ENCODE measurements at regions not wholly inside any gene's neighbourhood (a gene's known extent, or its start where the extent isn't known, plus 50 kb on each side); places are given as distances from the start of the nearest gene placed in this dataset.

- TF ChIP-seq, protein P1, sequence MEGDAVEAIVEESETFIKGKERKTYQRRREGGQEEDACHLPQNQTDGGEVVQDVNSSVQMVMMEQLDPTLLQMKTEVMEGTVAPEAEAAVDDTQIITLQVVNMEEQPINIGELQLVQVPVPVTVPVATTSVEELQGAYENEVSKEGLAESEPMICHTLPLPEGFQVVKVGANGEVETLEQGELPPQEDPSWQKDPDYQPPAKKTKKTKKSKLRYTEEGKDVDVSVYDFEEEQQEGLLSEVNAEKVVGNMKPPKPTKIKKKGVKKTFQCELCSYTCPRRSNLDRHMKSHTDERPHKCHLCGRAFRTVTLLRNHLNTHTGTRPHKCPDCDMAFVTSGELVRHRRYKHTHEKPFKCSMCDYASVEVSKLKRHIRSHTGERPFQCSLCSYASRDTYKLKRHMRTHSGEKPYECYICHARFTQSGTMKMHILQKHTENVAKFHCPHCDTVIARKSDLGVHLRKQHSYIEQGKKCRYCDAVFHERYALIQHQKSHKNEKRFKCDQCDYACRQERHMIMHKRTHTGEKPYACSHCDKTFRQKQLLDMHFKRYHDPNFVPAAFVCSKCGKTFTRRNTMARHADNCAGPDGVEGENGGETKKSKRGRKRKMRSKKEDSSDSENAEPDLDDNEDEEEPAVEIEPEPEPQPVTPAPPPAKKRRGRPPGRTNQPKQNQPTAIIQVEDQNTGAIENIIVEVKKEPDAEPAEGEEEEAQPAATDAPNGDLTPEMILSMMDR (IDR thresholded peaks at IDR 0.05; ENCODE audit: extremely low read depth, low read depth, low read length), result no peak
Observed at GRCh38 chr4:180169394-180169793, 2073.8 kb upstream of the TENM3 start.

DNA sequence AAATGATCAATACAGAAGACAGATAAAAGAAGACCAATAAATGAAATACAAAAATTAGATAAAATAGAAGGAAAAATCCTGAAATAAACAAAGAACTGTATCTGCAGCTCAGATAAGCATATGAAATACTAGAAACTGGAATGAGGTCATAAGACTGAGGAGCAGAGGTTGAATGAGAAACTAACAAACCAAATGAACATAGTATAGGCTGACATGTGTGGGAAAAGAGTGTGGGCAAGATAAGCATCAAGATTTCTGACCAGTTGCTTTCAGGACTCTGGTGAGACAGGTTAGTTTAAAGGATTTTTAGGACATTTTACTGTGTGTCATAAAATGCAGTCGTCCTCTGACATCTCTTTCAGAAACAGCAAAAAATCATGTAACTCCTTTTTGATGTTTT is 2073.2 kb upstream of the TENM3 start:
- TF ChIP-seq, protein P1 (IDR thresholded peaks at IDR 0.05; ENCODE audit: extremely low read depth, low read depth, low read length), result no peak
- no peaks in the 10 kb centered on the region for H3K36me3 ChIP-seq (ENCODE audit: insufficient read depth, low read length)
- no peaks in the 10 kb centered on the region for H4K20me1 ChIP-seq (ENCODE audit: insufficient read depth, low read length)
- no peaks in the 10 kb centered on the region for H3K9me3 ChIP-seq (ENCODE audit: low read depth, low read length)
- H3K27ac ChIP-seq (ENCODE audit: low read depth, low read length), result no peak overlapping the region
- no peaks in the 10 kb centered on the region for H3K27me3 ChIP-seq (ENCODE audit: insufficient read depth, low read length)
- no peak overlapping the region for H3K4me2 ChIP-seq (ENCODE audit: insufficient read depth, low read length)
- DNase-seq (ENCODE audit: insufficient read length, low spot score, missing footprints), result no peak
- no peaks in the 10 kb centered on the region for H3K79me2 ChIP-seq (ENCODE audit: insufficient read depth, low read length)
- H3K4me1 ChIP-seq (ENCODE audit: insufficient read depth, low read length), result no peaks in the 10 kb centered on the region
- no peak overlapping the region for H3K4me3 ChIP-seq (ENCODE audit: insufficient read depth, low read length)
- H2AFZ ChIP-seq (ENCODE audit: low read length), result no peak overlapping the region

More at GRCh38 chr4:180169394-180169793, 2073.8 kb upstream of the TENM3 start:
- Histone ChIP-seq H3K27ac (ENCODE audit: low read depth, low read length) (no peak overlapping the region), H3K27me3 (ENCODE audit: insufficient read depth, low read length) (no peaks in the 10 kb centered on the region), H3K9me3 (ENCODE audit: low read depth, low read length) (no peaks in the 10 kb centered on the region), H3K4me1 (ENCODE audit: insufficient read depth, low read length) (no peaks in the 10 kb centered on the region), H4K20me1 (ENCODE audit: insufficient read depth, low read length) (no peaks in the 10 kb centered on the region), H3K4me2 (ENCODE audit: insufficient read depth, low read length) (no peak overlapping the region), H3K36me3 (ENCODE audit: insufficient read depth, low read length) (no peaks in the 10 kb centered on the region), H3K4me3 (ENCODE audit: insufficient read depth, low read length) (no peak overlapping the region), H3K79me2 (ENCODE audit: insufficient read depth, low read length) (no peaks in the 10 kb centered on the region), H2AFZ (ENCODE audit: low read length) (no peak overlapping the region)
- DNase-seq (ENCODE audit: insufficient read length, low spot score, missing footprints), result no peak

GRCh38 chr4:180179146-180179545 is 2064.1 kb upstream of the TENM3 start:
- no peaks in the 10 kb centered on the region for H4K20me1 ChIP-seq (ENCODE audit: insufficient read depth, low read length)
- DNase-seq (ENCODE audit: insufficient read length, low spot score, missing footprints), result no peak
- H3K27me3 ChIP-seq (ENCODE audit: insufficient read depth, low read length), result no peaks in the 10 kb centered on the region
- H3K4me3 ChIP-seq (ENCODE audit: insufficient read depth, low read length), result no peak overlapping the region
- H2AFZ ChIP-seq (ENCODE audit: low read length), result no peak overlapping the region
- H3K4me1 ChIP-seq (ENCODE audit: insufficient read depth, low read length), result no peaks in the 10 kb centered on the region
- TF ChIP-seq, protein P1 (IDR thresholded peaks at IDR 0.05; ENCODE audit: extremely low read depth, low read depth, low read length), result no peak
- no peaks in the 10 kb centered on the region for H3K36me3 ChIP-seq (ENCODE audit: insufficient read depth, low read length)
- no peaks in the 10 kb centered on the region for H3K9me3 ChIP-seq (ENCODE audit: low read depth, low read length)
- no peak overlapping the region for H3K27ac ChIP-seq (ENCODE audit: low read depth, low read length)
- H3K4me2 ChIP-seq (ENCODE audit: insufficient read depth, low read length), result no peak overlapping the region
- no peaks in the 10 kb centered on the region for H3K79me2 ChIP-seq (ENCODE audit: insufficient read depth, low read length)

GRCh38 chr4:180189666-180190065 is 2053.5 kb upstream of the TENM3 start:
- Histone ChIP-seq H4K20me1 (ENCODE audit: insufficient read depth, low read length) (no peaks in the 10 kb centered on the region), H3K79me2 (ENCODE audit: insufficient read depth, low read length) (no peaks in the 10 kb centered on the region), H3K36me3 (ENCODE audit: insufficient read depth, low read length) (no peaks in the 10 kb centered on the region), H3K4me3 (ENCODE audit: insufficient read depth, low read length) (no peak overlapping the region), H3K27me3 (ENCODE audit: insufficient read depth, low read length) (no peaks in the 10 kb centered on the region), H3K27ac (ENCODE audit: low read depth, low read length) (no peak overlapping the region), H3K4me2 (ENCODE audit: insufficient read depth, low read length) (no peak overlapping the region), H3K4me1 (ENCODE audit: insufficient read depth, low read length) (no peaks in the 10 kb centered on the region), H2AFZ (ENCODE audit: low read length) (no peak overlapping the region), H3K9me3 (ENCODE audit: low read depth, low read length) (no peaks in the 10 kb centered on the region)
- no peak for DNase-seq (ENCODE audit: insufficient read length, low spot score, missing footprints)
- TF ChIP-seq, protein P1 (IDR thresholded peaks at IDR 0.05; ENCODE audit: extremely low read depth, low read depth, low read length), result no peak
